Uterus (tissue), 3 donors: ENCODE measurements at regions not wholly inside any gene's neighbourhood (a gene's known extent, or its start where the extent isn't known, plus 50 kb on each side); places are given as distances from the start of the nearest gene placed in this dataset.

Source experiments
- DNase-seq, 2 donors: peaks; one replicate each; pipeline ENCODE4 v3.0.0-alpha.2; 2019 to 2020
- H3K27ac ChIP-seq, 2 donors: fragments of 200-600 bp; sonication (generic); 1 replicate in 1 of 2; 2 replicates in 1 of 2; pipeline ENCODE4 v1.5.1; 2016 to 2018
- H3K27me3 ChIP-seq, 2 donors: fragments of 200-600 bp; sonication (generic); one replicate each; pipeline ENCODE4 v1.5.1; 2018 to 2019; ENCODE audit warnings: control low read depth in 1 of 2
- H3K36me3 ChIP-seq, 2 donors: fragments of 200-600 bp; sonication (generic); one replicate each; pipeline ENCODE4 v1.5.1; 2019; ENCODE audit warnings: control low read depth in 1 of 2
- H3K4me1 ChIP-seq, 2 donors: fragments of 200-600 bp; sonication (generic); one replicate each; pipeline ENCODE4 v1.5.1; 2018 to 2019; ENCODE audit warnings: control low read depth in 1 of 2
- H3K4me3 ChIP-seq, 2 donors: fragments of 200-600 bp; sonication (generic); 1 replicate in 1 of 2; 2 replicates in 1 of 2; pipeline ENCODE4 v1.5.1; 2018 to 2019; ENCODE audit warnings: mild to moderate bottlenecking in 1 of 2
- H3K9me3 ChIP-seq, 2 donors: fragments of 200-600 bp; sonication (generic); one replicate each; pipeline ENCODE4 v1.5.1; 2019; ENCODE audit warnings: control low read depth in 1 of 2
- POLR2A ChIP-seq, 2 donors: fragments of 450-650 bp; IDR thresholded peaks; one replicate each; pipeline ENCODE4 v1.6.1; 2016; ENCODE audit warnings: antibody characterized with exemption in 2 of 2, mild to moderate bottlenecking in 1 of 2, moderate library complexity in 1 of 2
- intact Hi-C: fragments of 100-400 bp; cut with DNase I; formaldehyde crosslinking; loops from one replicate; pipeline ENCODE4 v1.15.1; 2023; ENCODE audit warnings: low total_unique reads
- TF ChIP-seq, protein P1 (sequence below), 4 experiments: fragments of 200-600 bp in 2 of 4; fragments of 450-650 bp in 2 of 4; sonication (generic) in 2 of 4; IDR thresholded peaks; one replicate each; pipeline ENCODE4 v1.5.1; 2016 to 2019; ENCODE audit warnings: antibody characterized with exemption in 4 of 4, mild to moderate bottlenecking in 2 of 4, moderate library complexity in 1 of 4
- donor health status: DM: yes; HTN: yes; CAD: no.

DNA sequence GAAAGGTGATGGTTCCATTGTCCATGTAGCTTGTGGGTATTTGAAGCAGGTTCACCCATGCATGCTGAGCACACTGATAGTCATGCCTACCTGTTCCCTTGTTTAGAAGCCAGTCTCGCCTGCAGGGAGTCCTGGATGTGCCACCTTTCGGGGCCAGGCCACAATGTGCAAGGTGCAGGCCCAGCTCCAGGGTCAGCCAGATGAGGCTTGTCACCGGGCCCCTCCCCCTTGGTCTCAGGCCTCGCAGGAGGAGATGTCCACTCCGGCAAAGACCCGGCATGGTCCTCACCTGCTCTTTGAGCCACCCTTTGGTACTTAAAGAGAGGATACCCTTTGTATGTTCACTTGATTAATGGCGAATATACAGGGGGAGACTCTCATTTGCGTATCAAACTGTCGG lies 140.4 kb upstream of the RTL1 start:
- TF ChIP-seq, protein P1, sequence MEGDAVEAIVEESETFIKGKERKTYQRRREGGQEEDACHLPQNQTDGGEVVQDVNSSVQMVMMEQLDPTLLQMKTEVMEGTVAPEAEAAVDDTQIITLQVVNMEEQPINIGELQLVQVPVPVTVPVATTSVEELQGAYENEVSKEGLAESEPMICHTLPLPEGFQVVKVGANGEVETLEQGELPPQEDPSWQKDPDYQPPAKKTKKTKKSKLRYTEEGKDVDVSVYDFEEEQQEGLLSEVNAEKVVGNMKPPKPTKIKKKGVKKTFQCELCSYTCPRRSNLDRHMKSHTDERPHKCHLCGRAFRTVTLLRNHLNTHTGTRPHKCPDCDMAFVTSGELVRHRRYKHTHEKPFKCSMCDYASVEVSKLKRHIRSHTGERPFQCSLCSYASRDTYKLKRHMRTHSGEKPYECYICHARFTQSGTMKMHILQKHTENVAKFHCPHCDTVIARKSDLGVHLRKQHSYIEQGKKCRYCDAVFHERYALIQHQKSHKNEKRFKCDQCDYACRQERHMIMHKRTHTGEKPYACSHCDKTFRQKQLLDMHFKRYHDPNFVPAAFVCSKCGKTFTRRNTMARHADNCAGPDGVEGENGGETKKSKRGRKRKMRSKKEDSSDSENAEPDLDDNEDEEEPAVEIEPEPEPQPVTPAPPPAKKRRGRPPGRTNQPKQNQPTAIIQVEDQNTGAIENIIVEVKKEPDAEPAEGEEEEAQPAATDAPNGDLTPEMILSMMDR (IDR thresholded peaks at IDR 0.05), result no peak
- TF ChIP-seq POLR2A (IDR thresholded peaks at IDR 0.05), result no peak
- intact Hi-C loops, result no loop called here
- Histone ChIP-seq H3K9me3 (no peaks in the 10 kb centered on the region), H3K4me1 (no peaks in the 10 kb centered on the region), H3K27ac (no peak overlapping the region), H3K36me3 (no peaks in the 10 kb centered on the region), H3K27me3 (no peaks in the 10 kb centered on the region), H3K4me3 (no peak overlapping the region)
- DNase-seq, result no peak

DNA sequence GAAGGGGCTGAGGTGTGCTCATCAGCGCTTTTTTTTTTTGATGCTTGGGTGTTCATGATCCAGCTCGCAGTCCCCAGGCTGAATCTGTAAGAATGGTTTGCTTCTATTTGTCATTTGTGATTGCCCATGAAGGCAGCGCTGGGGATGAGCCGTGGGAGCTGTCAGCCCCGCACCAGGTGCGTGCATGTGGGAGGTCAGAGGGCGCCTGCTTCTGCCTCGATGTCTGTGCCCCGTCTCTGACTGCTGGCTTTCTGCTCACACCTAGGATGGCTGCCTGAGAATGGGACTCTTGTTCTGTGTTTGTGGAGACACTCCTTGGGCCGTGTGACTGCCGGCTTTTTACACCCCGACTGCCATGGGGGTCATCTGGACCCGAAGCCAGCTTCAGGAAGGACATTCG lies 141.2 kb upstream of the RTL1 start:
- Histone ChIP-seq H3K27me3 (no peaks in the 10 kb centered on the region), H3K4me3 (no peak overlapping the region), H3K9me3 (no peaks in the 10 kb centered on the region), H3K27ac (no peak overlapping the region), H3K4me1 (no peaks in the 10 kb centered on the region), H3K36me3 (no peaks in the 10 kb centered on the region)
- DNase-seq, result no peak
- no peak for TF ChIP-seq POLR2A (IDR thresholded peaks at IDR 0.05)
- TF ChIP-seq, protein P1 (IDR thresholded peaks at IDR 0.05), result no peak
- intact Hi-C loops, result no loop called here

DNA sequence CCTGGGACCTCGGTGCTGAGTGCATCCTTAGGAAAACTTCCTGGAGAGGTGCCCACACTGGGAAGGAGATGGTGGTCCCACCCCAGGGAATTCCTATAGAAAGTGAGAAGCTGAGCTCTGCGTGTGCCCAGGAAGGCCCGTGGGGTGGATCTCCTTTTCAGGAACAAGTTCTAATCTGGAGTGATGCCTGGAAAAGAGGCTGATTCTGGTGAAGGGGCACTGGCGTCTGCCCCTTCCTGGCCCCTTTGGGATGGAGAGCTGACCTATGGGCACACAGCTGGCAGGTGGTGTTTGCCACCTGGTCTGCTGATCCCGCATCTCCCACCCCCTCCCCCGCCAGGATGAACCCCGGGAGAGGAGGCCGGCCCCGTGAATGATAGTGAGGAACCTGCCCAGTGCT lies 142.0 kb upstream of the RTL1 start:
- intact Hi-C loops, result no loop called here
- H3K27me3 ChIP-seq, result no peaks in the 10 kb centered on the region
- H3K4me3 ChIP-seq, result no peak overlapping the region
- no peaks in the 10 kb centered on the region for H3K4me1 ChIP-seq
- H3K27ac ChIP-seq, result no peak overlapping the region
- TF ChIP-seq, protein P1 (IDR thresholded peaks at IDR 0.05), result no peak
- TF ChIP-seq POLR2A (IDR thresholded peaks at IDR 0.05), result no peak
- DNase-seq, result no peak
- no peaks in the 10 kb centered on the region for H3K9me3 ChIP-seq
- H3K36me3 ChIP-seq, result no peaks in the 10 kb centered on the region

DNA sequence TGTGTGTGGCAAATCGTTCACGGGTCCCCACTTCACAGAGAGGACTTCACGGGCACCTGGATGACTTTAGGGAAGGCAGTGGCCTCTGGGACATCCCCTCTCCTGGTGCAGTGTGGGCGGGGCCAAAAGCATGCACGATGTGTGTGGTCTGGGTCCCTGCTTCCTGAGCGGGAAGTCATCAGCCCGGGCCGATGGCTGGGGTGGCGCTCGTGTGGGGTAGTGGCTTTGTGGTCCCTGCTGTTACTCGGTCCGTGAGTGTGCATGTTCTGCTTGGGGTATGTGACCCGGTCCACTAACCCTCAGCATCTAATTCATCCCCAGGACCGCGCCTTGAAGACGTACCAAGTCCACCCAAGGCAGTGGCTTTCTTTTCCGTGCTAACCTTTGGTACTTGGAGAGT lies 142.5 kb upstream of the RTL1 start:
- no peak for DNase-seq
- no peaks in the 10 kb centered on the region for H3K27me3 ChIP-seq
- intact Hi-C loops, result no loop called here
- H3K9me3 ChIP-seq, result no peaks in the 10 kb centered on the region
- no peak overlapping the region for H3K27ac ChIP-seq
- no peaks in the 10 kb centered on the region for H3K4me1 ChIP-seq
- no peak overlapping the region for H3K4me3 ChIP-seq
- TF ChIP-seq, protein P1 (IDR thresholded peaks at IDR 0.05), result no peak
- no peak for TF ChIP-seq POLR2A (IDR thresholded peaks at IDR 0.05)
- H3K36me3 ChIP-seq, result no peaks in the 10 kb centered on the region

DNA sequence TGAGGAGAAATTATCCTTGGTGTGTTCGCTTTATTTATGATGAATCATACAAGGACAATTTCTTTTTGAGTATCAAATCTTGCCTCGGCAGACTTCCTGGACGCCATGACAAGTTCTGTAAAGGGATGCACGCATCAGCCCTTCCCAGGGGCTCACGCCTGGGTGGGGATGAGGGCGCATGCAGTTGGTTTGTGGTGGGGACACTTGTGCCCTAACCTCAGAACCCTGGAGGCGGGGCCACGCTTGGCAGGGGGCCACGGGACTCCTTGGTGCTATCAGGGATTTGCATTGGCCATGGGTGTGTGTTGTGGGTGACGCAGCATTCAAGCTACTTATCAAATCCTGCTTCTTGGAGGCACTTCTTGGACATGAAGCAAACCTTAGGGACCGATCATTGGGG lies 143.8 kb upstream of the RTL1 start:
- H3K4me3 ChIP-seq, result no peak overlapping the region
- H3K36me3 ChIP-seq, result no peaks in the 10 kb centered on the region
- H3K4me1 ChIP-seq, result no peaks in the 10 kb centered on the region
- DNase-seq, result no peak
- H3K27ac ChIP-seq, result no peak overlapping the region
- H3K9me3 ChIP-seq, result no peaks in the 10 kb centered on the region
- no peak for TF ChIP-seq POLR2A (IDR thresholded peaks at IDR 0.05)
- TF ChIP-seq, protein P1 (IDR thresholded peaks at IDR 0.05), result no peak
- intact Hi-C loops, result no loop called here
- H3K27me3 ChIP-seq, result no peaks in the 10 kb centered on the region
